ENCODE measurements at regions not wholly inside any gene's neighbourhood (a gene's known extent, or its start where the extent isn't known, plus 50 kb on each side); places are given as distances from the start of the nearest gene placed in this dataset.

DNA sequence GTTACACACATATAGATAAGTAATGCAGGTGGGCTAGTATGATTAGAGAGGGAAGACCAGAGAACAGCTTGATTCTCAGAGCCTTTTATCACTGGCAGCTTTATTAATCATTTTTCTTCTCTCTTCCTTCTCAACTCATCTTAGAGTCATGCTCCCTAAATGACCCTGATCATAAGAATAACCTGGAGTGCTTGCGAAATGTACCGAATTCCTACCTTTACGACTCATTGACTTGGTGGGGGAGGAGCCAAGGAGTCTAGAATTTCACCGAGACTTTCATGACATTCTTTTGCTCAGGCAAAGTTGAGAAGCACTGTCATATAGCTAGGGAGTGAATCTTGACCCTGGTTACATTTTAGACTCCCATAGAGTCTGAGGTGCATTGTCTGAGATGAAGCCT, 298.9 kb upstream of the PUDP start:
- Histone ChIP-seq H3K27me3 (replicated peaks; ENCODE audit: control insufficient read depth, insufficient read depth, low read length) (no peaks in the 10 kb centered on the region), H3K4me1 (ENCODE audit: control insufficient read depth, insufficient read depth, low read length) (no peaks in the 10 kb centered on the region), H3K9me3 (ENCODE audit: control insufficient read depth, low read length) (no peaks in the 10 kb centered on the region), H3K9ac (ENCODE audit: low read length) (no peak overlapping the region), H3K36me3 (ENCODE audit: control insufficient read depth, insufficient read depth, low read length, severe bottlenecking) (no peaks in the 10 kb centered on the region), H3K4me3 (ENCODE audit: low read length) (no peak overlapping the region)
- no peak for DNase-seq (ENCODE audit: low read depth)

- H3K4me3 ChIP-seq (ENCODE audit: low read length), result no peak overlapping the region
- H3K4me1 ChIP-seq (ENCODE audit: control insufficient read depth, insufficient read depth, low read length), result no peaks in the 10 kb centered on the region
- H3K9ac ChIP-seq (ENCODE audit: low read length), result no peak overlapping the region
- no peaks in the 10 kb centered on the region for H3K36me3 ChIP-seq (ENCODE audit: control insufficient read depth, insufficient read depth, low read length, severe bottlenecking)
- DNase-seq (ENCODE audit: low read depth), result no peak
- H3K9me3 ChIP-seq (ENCODE audit: control insufficient read depth, low read length), result no peaks in the 10 kb centered on the region
- H3K27me3 ChIP-seq (replicated peaks; ENCODE audit: control insufficient read depth, insufficient read depth, low read length), result no peaks in the 10 kb centered on the region
Measured at GRCh38 chrX:7444967-7445366, 297.0 kb upstream of the PUDP start.

GRCh38 chrX:7441586-7441985, 293.6 kb upstream of the PUDP start:
- Histone ChIP-seq H3K9me3 (ENCODE audit: control insufficient read depth, low read length) (no peaks in the 10 kb centered on the region), H3K4me3 (ENCODE audit: low read length) (no peak overlapping the region), H3K27me3 (replicated peaks; ENCODE audit: control insufficient read depth, insufficient read depth, low read length) (no peaks in the 10 kb centered on the region), H3K9ac (ENCODE audit: low read length) (no peak overlapping the region), H3K4me1 (ENCODE audit: control insufficient read depth, insufficient read depth, low read length) (no peaks in the 10 kb centered on the region), H3K36me3 (ENCODE audit: control insufficient read depth, insufficient read depth, low read length, severe bottlenecking) (no peaks in the 10 kb centered on the region)
- no peak for DNase-seq (ENCODE audit: low read depth)

- DNase-seq (ENCODE audit: low read depth), result peak; percentile 60
- H3K9me3 ChIP-seq (ENCODE audit: control insufficient read depth, low read length), result no peaks in the 10 kb centered on the region
- no peak overlapping the region for H3K9ac ChIP-seq (ENCODE audit: low read length)
- H3K27me3 ChIP-seq (replicated peaks; ENCODE audit: control insufficient read depth, insufficient read depth, low read length), result no peaks in the 10 kb centered on the region
- no peak overlapping the region for H3K4me3 ChIP-seq (ENCODE audit: low read length)
- no peaks in the 10 kb centered on the region for H3K4me1 ChIP-seq (ENCODE audit: control insufficient read depth, insufficient read depth, low read length)
- no peaks in the 10 kb centered on the region for H3K36me3 ChIP-seq (ENCODE audit: control insufficient read depth, insufficient read depth, low read length, severe bottlenecking)
Measured at GRCh38 chrX:7435822-7436221, 287.9 kb upstream of the PUDP start.

- H3K36me3 ChIP-seq (ENCODE audit: control insufficient read depth, insufficient read depth, low read length, severe bottlenecking), result no peaks in the 10 kb centered on the region
- no peak overlapping the region for H3K4me3 ChIP-seq (ENCODE audit: low read length)
- H3K4me1 ChIP-seq (ENCODE audit: control insufficient read depth, insufficient read depth, low read length), result no peaks in the 10 kb centered on the region
- no peaks in the 10 kb centered on the region for H3K27me3 ChIP-seq (replicated peaks; ENCODE audit: control insufficient read depth, insufficient read depth, low read length)
- no peak for DNase-seq (ENCODE audit: low read depth)
- peaks cover 5% of the 10 kb centered on the region for H3K9me3 ChIP-seq (ENCODE audit: control insufficient read depth, low read length)
- H3K9ac ChIP-seq (ENCODE audit: low read length), result no peak overlapping the region
Measured at GRCh38 chrX:7432901-7433300, 284.9 kb upstream of the PUDP start.

DNA sequence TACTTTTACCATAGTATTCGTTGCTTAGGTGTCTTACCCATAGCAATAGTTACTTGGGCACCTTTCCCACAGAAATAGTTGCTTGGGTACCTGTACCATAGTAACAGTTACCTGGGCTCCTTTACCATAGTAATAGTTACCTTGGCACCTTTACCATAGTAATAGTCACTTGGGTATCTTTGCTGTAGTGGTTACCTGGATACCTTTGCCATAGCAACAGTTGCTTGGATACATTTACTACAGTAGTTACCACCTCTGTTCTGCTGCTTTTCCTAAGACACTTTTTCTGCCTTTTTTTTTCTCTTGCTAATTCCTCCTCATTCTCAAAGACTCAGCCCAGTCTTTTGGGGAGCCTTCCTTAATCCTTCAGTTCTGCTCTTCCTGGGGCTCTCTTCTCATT, 272.8 kb upstream of the PUDP start:
- no peaks in the 10 kb centered on the region for H3K4me1 ChIP-seq (ENCODE audit: control insufficient read depth, insufficient read depth, low read length)
- no peaks in the 10 kb centered on the region for H3K9me3 ChIP-seq (ENCODE audit: control insufficient read depth, low read length)
- no peaks in the 10 kb centered on the region for H3K36me3 ChIP-seq (ENCODE audit: control insufficient read depth, insufficient read depth, low read length, severe bottlenecking)
- H3K27me3 ChIP-seq (replicated peaks; ENCODE audit: control insufficient read depth, insufficient read depth, low read length), result no peaks in the 10 kb centered on the region
- H3K4me3 ChIP-seq (ENCODE audit: low read length), result no peak overlapping the region
- H3K9ac ChIP-seq (ENCODE audit: low read length), result no peak overlapping the region
- no peak for DNase-seq (ENCODE audit: low read depth)

DNA sequence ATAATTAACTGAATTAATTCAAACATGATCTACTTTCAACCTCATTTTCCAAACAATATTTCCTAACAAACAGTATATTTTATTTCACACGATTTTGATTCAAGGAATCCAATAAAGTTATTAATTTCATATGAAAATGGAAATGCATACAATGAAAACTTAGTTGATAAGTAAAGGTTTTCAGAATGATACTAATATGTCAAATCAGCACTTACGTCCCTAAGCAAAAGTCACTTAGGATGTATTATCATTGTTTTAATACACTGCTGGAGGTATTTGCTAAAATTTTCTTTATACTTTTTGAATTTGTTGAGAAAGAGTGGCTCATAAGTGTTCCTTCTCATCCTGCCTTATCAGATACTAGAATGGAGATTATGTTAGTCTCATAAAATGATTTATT, 266.8 kb upstream of the PUDP start:
- Histone ChIP-seq H3K36me3 (ENCODE audit: control insufficient read depth, insufficient read depth, low read length, severe bottlenecking) (no peaks in the 10 kb centered on the region), H3K4me1 (ENCODE audit: control insufficient read depth, insufficient read depth, low read length) (no peaks in the 10 kb centered on the region), H3K9ac (ENCODE audit: low read length) (no peak overlapping the region), H3K4me3 (ENCODE audit: low read length) (no peak overlapping the region), H3K9me3 (ENCODE audit: control insufficient read depth, low read length) (peaks cover 5% of the 10 kb centered on the region), H3K27me3 (replicated peaks; ENCODE audit: control insufficient read depth, insufficient read depth, low read length) (no peaks in the 10 kb centered on the region)
- no peak for DNase-seq (ENCODE audit: low read depth)

GRCh38 chrX:7412840-7413239, 264.9 kb upstream of the PUDP start:
- no peak overlapping the region for H3K9ac ChIP-seq (ENCODE audit: low read length)
- H3K4me1 ChIP-seq (ENCODE audit: control insufficient read depth, insufficient read depth, low read length), result no peaks in the 10 kb centered on the region
- no peak for DNase-seq (ENCODE audit: low read depth)
- H3K4me3 ChIP-seq (ENCODE audit: low read length), result no peak overlapping the region
- H3K36me3 ChIP-seq (ENCODE audit: control insufficient read depth, insufficient read depth, low read length, severe bottlenecking), result no peaks in the 10 kb centered on the region
- H3K9me3 ChIP-seq (ENCODE audit: control insufficient read depth, low read length), result peaks cover 5% of the 10 kb centered on the region
- no peaks in the 10 kb centered on the region for H3K27me3 ChIP-seq (replicated peaks; ENCODE audit: control insufficient read depth, insufficient read depth, low read length)

DNA sequence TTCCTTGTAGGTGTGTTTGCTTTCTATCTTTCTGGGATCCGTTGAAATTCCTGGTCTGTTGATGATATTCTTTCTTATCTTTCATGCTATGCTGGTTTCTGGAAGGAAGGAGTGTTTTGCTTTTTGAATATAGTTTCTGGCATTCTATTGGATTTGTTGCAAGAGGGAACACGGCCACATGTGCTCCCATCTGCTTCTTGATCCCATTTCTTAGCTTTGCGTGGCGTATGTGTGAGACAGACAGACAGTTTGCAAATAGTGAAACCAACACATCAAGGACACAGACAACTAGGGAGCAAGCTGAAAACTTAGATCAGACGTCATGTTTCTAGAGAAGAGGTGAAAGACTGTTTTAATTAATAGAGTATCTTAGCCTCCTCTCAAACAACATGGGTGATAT, 261.9 kb upstream of the PUDP start:
- no peaks in the 10 kb centered on the region for H3K36me3 ChIP-seq (ENCODE audit: control insufficient read depth, insufficient read depth, low read length, severe bottlenecking)
- H3K4me3 ChIP-seq (ENCODE audit: low read length), result no peak overlapping the region
- no peak for DNase-seq (ENCODE audit: low read depth)
- no peak overlapping the region for H3K9ac ChIP-seq (ENCODE audit: low read length)
- H3K27me3 ChIP-seq (replicated peaks; ENCODE audit: control insufficient read depth, insufficient read depth, low read length), result no peaks in the 10 kb centered on the region
- no peaks in the 10 kb centered on the region for H3K4me1 ChIP-seq (ENCODE audit: control insufficient read depth, insufficient read depth, low read length)
- peaks cover 5% of the 10 kb centered on the region for H3K9me3 ChIP-seq (ENCODE audit: control insufficient read depth, low read length)

DNA sequence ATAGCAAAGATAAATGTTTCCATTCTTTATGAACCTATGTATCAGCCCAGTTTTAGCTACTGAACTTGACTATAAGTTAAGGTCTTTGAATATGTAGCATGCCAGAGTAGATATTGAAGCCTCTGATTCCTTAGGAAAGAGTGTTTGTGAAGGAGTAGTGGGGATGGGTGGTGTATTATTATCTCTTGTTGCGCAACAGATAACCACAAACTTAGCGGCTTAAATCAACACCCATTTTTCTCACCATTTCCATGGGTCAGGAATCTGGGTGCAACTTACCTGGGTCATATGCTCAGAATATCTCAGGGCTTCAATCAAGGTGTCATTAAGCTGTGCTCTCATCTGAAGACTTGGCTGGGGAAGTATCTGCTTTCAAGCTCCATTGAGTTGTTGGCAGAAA, 251.4 kb upstream of the PUDP start:
- Histone ChIP-seq H3K4me1 (ENCODE audit: control insufficient read depth, insufficient read depth, low read length) (no peaks in the 10 kb centered on the region), H3K9me3 (ENCODE audit: control insufficient read depth, low read length) (no peaks in the 10 kb centered on the region), H3K36me3 (ENCODE audit: control insufficient read depth, insufficient read depth, low read length, severe bottlenecking) (no peaks in the 10 kb centered on the region), H3K4me3 (ENCODE audit: low read length) (no peak overlapping the region), H3K9ac (ENCODE audit: low read length) (no peak overlapping the region), H3K27me3 (replicated peaks; ENCODE audit: control insufficient read depth, insufficient read depth, low read length) (no peaks in the 10 kb centered on the region)
- DNase-seq (ENCODE audit: low read depth), result no peak

DNA sequence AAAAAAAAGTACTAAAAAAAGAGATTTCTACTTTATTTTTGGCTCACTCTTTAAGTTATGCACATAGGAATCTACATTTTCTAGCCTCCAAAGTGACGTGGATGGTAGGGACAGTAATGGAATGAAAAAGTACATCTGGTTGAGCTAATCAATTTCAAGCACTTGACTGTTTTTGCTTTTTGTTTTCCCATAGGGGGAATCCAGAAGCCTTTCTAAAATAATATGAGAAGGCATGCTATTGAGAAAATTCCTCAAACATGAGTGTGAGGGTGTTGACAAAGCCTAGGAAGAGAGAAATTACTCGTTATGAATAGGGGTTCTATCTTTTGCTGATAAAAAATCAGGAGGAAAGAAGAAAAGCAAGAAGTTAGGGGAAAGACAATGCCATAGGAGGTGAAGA, 242.5 kb upstream of the PUDP start:
- Histone ChIP-seq H3K27me3 (replicated peaks; ENCODE audit: control insufficient read depth, insufficient read depth, low read length) (no peaks in the 10 kb centered on the region), H3K4me3 (ENCODE audit: low read length) (no peak overlapping the region), H3K4me1 (ENCODE audit: control insufficient read depth, insufficient read depth, low read length) (peaks cover 19% of the 10 kb centered on the region), H3K36me3 (ENCODE audit: control insufficient read depth, insufficient read depth, low read length, severe bottlenecking) (no peaks in the 10 kb centered on the region), H3K9ac (ENCODE audit: low read length) (no peak overlapping the region), H3K9me3 (ENCODE audit: control insufficient read depth, low read length) (no peaks in the 10 kb centered on the region)
- peak; percentile 3 for DNase-seq (ENCODE audit: low read depth)

GRCh38 chrX:7389576-7389975, 241.6 kb upstream of the PUDP start:
- Histone ChIP-seq H3K4me3 (ENCODE audit: low read length) (no peak overlapping the region), H3K36me3 (ENCODE audit: control insufficient read depth, insufficient read depth, low read length, severe bottlenecking) (no peaks in the 10 kb centered on the region)

More at GRCh38 chrX:7389576-7389975, 241.6 kb upstream of the PUDP start:
- peak; percentile 11 for DNase-seq (ENCODE audit: low read depth)
- no peaks in the 10 kb centered on the region for H3K9me3 ChIP-seq (ENCODE audit: control insufficient read depth, low read length)
- peaks cover 19% of the 10 kb centered on the region for H3K4me1 ChIP-seq (ENCODE audit: control insufficient read depth, insufficient read depth, low read length)
- no peaks in the 10 kb centered on the region for H3K27me3 ChIP-seq (replicated peaks; ENCODE audit: control insufficient read depth, insufficient read depth, low read length)
- H3K9ac ChIP-seq (ENCODE audit: low read length), result no peak overlapping the region
